ENCODE measurements at regions not wholly inside any gene's neighbourhood (a gene's known extent, or its start where the extent isn't known, plus 50 kb on each side); places are given as distances from the start of the nearest gene placed in this dataset.

GRCh38 chr6:81948861-81949260 lies 196.4 kb upstream of the TENT5A start:
- TF ChIP-seq SUZ12 (IDR thresholded peaks at IDR 0.05): no peak
- no peak for TF ChIP-seq ARNT (IDR thresholded peaks at IDR 0.05)
- TF ChIP-seq L3MBTL2 (conservative IDR thresholded peaks at IDR 0.05): no peak
- no peak for TF ChIP-seq HDGF (IDR thresholded peaks at IDR 0.05; ENCODE audit: borderline replicate concordance)
- no peak for TF ChIP-seq LEF1 (IDR thresholded peaks at IDR 0.05; ENCODE audit: borderline replicate concordance)
- no peak for TF ChIP-seq FOXM1 (IDR thresholded peaks at IDR 0.05; ENCODE audit: borderline replicate concordance)
- TF ChIP-seq TARDBP (IDR thresholded peaks at IDR 0.05): no peak
- TF ChIP-seq FOXA1 (IDR thresholded peaks at IDR 0.05): no peak
- no peak for TF ChIP-seq BHLHE40 (IDR thresholded peaks at IDR 0.05; ENCODE audit: borderline replicate concordance)
- TF ChIP-seq ZNF384 (IDR thresholded peaks at IDR 0.05): no peak
- no peak for TF ChIP-seq ELF4 (IDR thresholded peaks at IDR 0.05)
- no peak for TF ChIP-seq FOXK2 (IDR thresholded peaks at IDR 0.05)
